ENCODE measurements at regions not wholly inside any gene's neighbourhood (a gene's known extent, or its start where the extent isn't known, plus 50 kb on each side); places are given as distances from the start of the nearest gene placed in this dataset.
"Not testable (repeated sequence)": the region's sequence is repeated elsewhere in the genome, so short reads cannot be mapped to it uniquely, and the experiment has no call there.

GRCh38 chr16:66176731-66177130 lies 189.8 kb upstream of the CDH5 start:
- H3K27ac Mint-ChIP-seq: no peak overlapping the region
- H3K27me3 Mint-ChIP-seq: peaks cover 10% of the 10 kb centered on the region
- no peak for DNase-seq
- no peaks in the 10 kb centered on the region for H3K4me1 Mint-ChIP-seq (ENCODE audit: low read depth)
- no peak overlapping the region for H3K4me3 Mint-ChIP-seq
- no peaks in the 10 kb centered on the region for H3K36me3 Mint-ChIP-seq (ENCODE audit: low read depth)
- peaks cover 4% of the 10 kb centered on the region for H3K9me3 Mint-ChIP-seq

- Mint-ChIP-seq H3K4me1 (ENCODE audit: low read depth) (no peaks in the 10 kb centered on the region), H3K27ac (no peak overlapping the region), H3K4me3 (no peak overlapping the region)
Measured at GRCh38 chr16:66176111-66176510, 190.4 kb upstream of the CDH5 start.

GRCh38 chr16:66175636-66176035 lies 190.9 kb upstream of the CDH5 start:
- H3K4me3 Mint-ChIP-seq: no peak overlapping the region
- peaks cover 4% of the 10 kb centered on the region for H3K9me3 Mint-ChIP-seq
- no peak overlapping the region for H3K27ac Mint-ChIP-seq
- peaks cover 10% of the 10 kb centered on the region for H3K27me3 Mint-ChIP-seq
- no peak for DNase-seq
- no peaks in the 10 kb centered on the region for H3K36me3 Mint-ChIP-seq (ENCODE audit: low read depth)
- no peaks in the 10 kb centered on the region for H3K4me1 Mint-ChIP-seq (ENCODE audit: low read depth)

More at GRCh38 chr16:66176111-66176510, 190.4 kb upstream of the CDH5 start:
- Mint-ChIP-seq H3K36me3 (ENCODE audit: low read depth) (no peaks in the 10 kb centered on the region), H3K9me3 (peaks cover 4% of the 10 kb centered on the region), H3K27me3 (peaks cover 10% of the 10 kb centered on the region)
- DNase-seq: no peak

GRCh38 chr16:66175058-66175457 lies 191.4 kb upstream of the CDH5 start:
- H3K4me1 Mint-ChIP-seq (ENCODE audit: low read depth): no peaks in the 10 kb centered on the region
- no peak overlapping the region for H3K27ac Mint-ChIP-seq
- H3K36me3 Mint-ChIP-seq (ENCODE audit: low read depth): no peaks in the 10 kb centered on the region
- no peak for DNase-seq
- H3K27me3 Mint-ChIP-seq: peaks cover 7% of the 10 kb centered on the region
- peaks cover under 1% of the 10 kb centered on the region for H3K9me3 Mint-ChIP-seq
- H3K4me3 Mint-ChIP-seq: no peak overlapping the region

- not testable (repeated sequence) for H3K36me3 Mint-ChIP-seq (ENCODE audit: low read depth); H3K4me3 Mint-ChIP-seq; H3K9me3 Mint-ChIP-seq; H3K27me3 Mint-ChIP-seq; H3K4me1 Mint-ChIP-seq (ENCODE audit: low read depth); DNase-seq; H3K27ac Mint-ChIP-seq
Measured at GRCh38 chr16:66173796-66174195, 192.7 kb upstream of the CDH5 start.

GRCh38 chr16:66173181-66173580 lies 193.3 kb upstream of the CDH5 start:
- not testable (repeated sequence) for H3K27ac Mint-ChIP-seq; H3K36me3 Mint-ChIP-seq (ENCODE audit: low read depth)

GRCh38 chr16:66172463-66172862 lies 194.0 kb upstream of the CDH5 start:
- Mint-ChIP-seq H3K4me3 (no peak overlapping the region), H3K27ac (no peak overlapping the region), H3K36me3 (ENCODE audit: low read depth) (no peaks in the 10 kb centered on the region), H3K4me1 (ENCODE audit: low read depth) (no peaks in the 10 kb centered on the region), H3K9me3 (no peaks in the 10 kb centered on the region), H3K27me3 (peaks cover 8% of the 10 kb centered on the region)
- no peak for DNase-seq

More at GRCh38 chr16:66173181-66173580, 193.3 kb upstream of the CDH5 start:
- H3K9me3 Mint-ChIP-seq; DNase-seq; H3K4me3 Mint-ChIP-seq; H3K4me1 Mint-ChIP-seq (ENCODE audit: low read depth); H3K27me3 Mint-ChIP-seq: not testable (repeated sequence)

GRCh38 chr16:66171578-66171977 lies 194.9 kb upstream of the CDH5 start:
- Mint-ChIP-seq H3K27me3 (peaks cover 13% of the 10 kb centered on the region), H3K4me3 (no peak overlapping the region), H3K4me1 (ENCODE audit: low read depth) (no peaks in the 10 kb centered on the region), H3K9me3 (no peaks in the 10 kb centered on the region), H3K27ac (no peak overlapping the region), H3K36me3 (ENCODE audit: low read depth) (no peaks in the 10 kb centered on the region)
- no peak for DNase-seq

GRCh38 chr16:66170989-66171388 lies 195.5 kb upstream of the CDH5 start:
- H3K4me1 Mint-ChIP-seq (ENCODE audit: low read depth): no peaks in the 10 kb centered on the region
- no peak for DNase-seq
- peaks cover 8% of the 10 kb centered on the region for H3K27me3 Mint-ChIP-seq
- no peaks in the 10 kb centered on the region for H3K9me3 Mint-ChIP-seq
- no peak overlapping the region for H3K4me3 Mint-ChIP-seq
- no peaks in the 10 kb centered on the region for H3K36me3 Mint-ChIP-seq (ENCODE audit: low read depth)
- H3K27ac Mint-ChIP-seq: no peak overlapping the region

GRCh38 chr16:66169817-66170216 lies 196.7 kb upstream of the CDH5 start:
- no peaks in the 10 kb centered on the region for H3K36me3 Mint-ChIP-seq (ENCODE audit: low read depth)
- no peak for DNase-seq
- H3K4me1 Mint-ChIP-seq (ENCODE audit: low read depth): no peaks in the 10 kb centered on the region
- H3K4me3 Mint-ChIP-seq: no peak overlapping the region
- H3K9me3 Mint-ChIP-seq: no peaks in the 10 kb centered on the region
- peaks cover 9% of the 10 kb centered on the region for H3K27me3 Mint-ChIP-seq
- no peak overlapping the region for H3K27ac Mint-ChIP-seq

GRCh38 chr16:66168777-66169176 lies 197.7 kb upstream of the CDH5 start:
- Mint-ChIP-seq H3K9me3 (no peaks in the 10 kb centered on the region), H3K4me3 (no peak overlapping the region), H3K4me1 (ENCODE audit: low read depth) (no peaks in the 10 kb centered on the region), H3K27ac (no peak overlapping the region), H3K36me3 (ENCODE audit: low read depth) (no peaks in the 10 kb centered on the region), H3K27me3 (peaks cover 9% of the 10 kb centered on the region)
- no peak for DNase-seq

- no peak overlapping the region for H3K27ac Mint-ChIP-seq
- peaks cover 9% of the 10 kb centered on the region for H3K27me3 Mint-ChIP-seq
- no peaks in the 10 kb centered on the region for H3K9me3 Mint-ChIP-seq
- no peaks in the 10 kb centered on the region for H3K4me1 Mint-ChIP-seq (ENCODE audit: low read depth)
- H3K36me3 Mint-ChIP-seq (ENCODE audit: low read depth): no peaks in the 10 kb centered on the region
- H3K4me3 Mint-ChIP-seq: no peak overlapping the region
- no peak for DNase-seq
Measured at GRCh38 chr16:66167564-66168291, 198.8 kb upstream of the CDH5 start.

GRCh38 chr16:66166490-66166889 lies 200.0 kb upstream of the CDH5 start:
- Mint-ChIP-seq H3K27me3 (peaks cover 9% of the 10 kb centered on the region), H3K36me3 (ENCODE audit: low read depth) (no peaks in the 10 kb centered on the region), H3K4me3 (no peak overlapping the region), H3K27ac (no peak overlapping the region), H3K9me3 (no peaks in the 10 kb centered on the region), H3K4me1 (ENCODE audit: low read depth) (no peaks in the 10 kb centered on the region)
- DNase-seq: no peak

GRCh38 chr16:66165879-66166278 lies 200.6 kb upstream of the CDH5 start:
- no peak for DNase-seq
- no peak overlapping the region for H3K4me3 Mint-ChIP-seq
- H3K27me3 Mint-ChIP-seq: peaks cover 9% of the 10 kb centered on the region
- H3K27ac Mint-ChIP-seq: no peak overlapping the region
- no peaks in the 10 kb centered on the region for H3K4me1 Mint-ChIP-seq (ENCODE audit: low read depth)
- H3K36me3 Mint-ChIP-seq (ENCODE audit: low read depth): no peaks in the 10 kb centered on the region
- no peaks in the 10 kb centered on the region for H3K9me3 Mint-ChIP-seq

GRCh38 chr16:66164581-66165247 lies 201.8 kb upstream of the CDH5 start:
- Mint-ChIP-seq H3K4me3 (no peak overlapping the region), H3K27me3 (peaks cover 9% of the 10 kb centered on the region), H3K36me3 (ENCODE audit: low read depth) (no peaks in the 10 kb centered on the region), H3K9me3 (no peaks in the 10 kb centered on the region), H3K4me1 (ENCODE audit: low read depth) (no peaks in the 10 kb centered on the region), H3K27ac (no peak overlapping the region)
- DNase-seq: no peak
